Pancreas (tissue), 10 donors: ENCODE measurements at regions not wholly inside any gene's neighbourhood (a gene's known extent, or its start where the extent isn't known, plus 50 kb on each side); places are given as distances from the start of the nearest gene placed in this dataset.

Experiments
- ATAC-seq, 4 donors: fragments of 200-7000 bp; cut with Tn5 transposase; one replicate each; pipeline versions ENCODE4 v1.8.0 to v1.9.1; 2020; ENCODE audit warnings: mild to moderate bottlenecking in 4 of 4, moderate library complexity in 4 of 4
- DNase-seq, 6 donors: peaks; one replicate each; pipeline ENCODE4 v3.0.0-alpha.2; 2020
- FAIRE-seq: peaks from 2 replicates; lab custom pipeline; 2012; peaks lifted over from hg19 to GRCh38; lab: Jason Lieb, UNC
- H3K27ac ChIP-seq, 4 donors: fragments of 200-600 bp; sonication (generic); 1 replicate in 3 of 4; 2 replicates in 1 of 4; pipeline versions ENCODE4 v1.5.0 to v1.8.0; 2020
- H3K27me3 ChIP-seq, 4 donors: fragments of 200-600 bp; one replicate each; pipeline ENCODE4 v1.8.0; 2021
- H3K36me3 ChIP-seq, 3 donors: fragments of 200-600 bp; sonication (generic) in 1 of 3; one replicate each; pipeline versions ENCODE4 v1.5.0 to v1.8.0; 2020 to 2021
- H3K4me1 ChIP-seq, 3 donors: fragments of 200-600 bp; one replicate each; pipeline ENCODE4 v1.8.0; 2021
- H3K4me3 ChIP-seq, 4 donors: fragments of 200-600 bp; sonication (generic) in 2 of 4; one replicate each; pipeline versions ENCODE4 v1.5.0 to v1.8.0; 2020 to 2021
- H3K9me3 ChIP-seq, 4 donors: fragments of 200-600 bp; one replicate each; pipeline ENCODE4 v1.8.0; 2021
- WGBS, 2 donors: extraction: QIAGEN DNeasy Blood & Tissue Kit; methylation state at CpG; one replicate each; pipeline ENCODE4 v1.1.7; 2013; 5-methylcytosine and 5-hydroxymethylcytosine counted together
- intact Hi-C, 3 donors: fragments of 100-400 bp; cut with DNase I; formaldehyde crosslinking; loops; one replicate each; pipeline versions ENCODE4 v1.11.1 to v1.14.2; 2022
- TF ChIP-seq, protein P1 (sequence below), 4 donors: fragments of 200-600 bp; sonication (generic) in 3 of 4; IDR thresholded peaks; one replicate each; pipeline versions ENCODE4 v1.5.0 to v1.8.0; 2021; ENCODE audit warnings: antibody characterized with exemption in 4 of 4
- donor health status: healthy with polysubstance abuse.
- donor health status: DM: no; HTN: no; CAD: no; lungs with moderate emphysema.
- donor health status: DM: no; HTN: no; CAD: no.
- donor health status: control.
- donor health status: control.
- donor health status: Bipolar disorder and iron deficiency.
- donor health status: DM: yes; HTN: yes; CAD: no.
- donor health status: DM: no; HTN: no; CAD: no.
- donor health status: DM: no; HTN: no; CAD: no.
- donor health status: DM: yes; HTN: yes; CAD: no.

DNA sequence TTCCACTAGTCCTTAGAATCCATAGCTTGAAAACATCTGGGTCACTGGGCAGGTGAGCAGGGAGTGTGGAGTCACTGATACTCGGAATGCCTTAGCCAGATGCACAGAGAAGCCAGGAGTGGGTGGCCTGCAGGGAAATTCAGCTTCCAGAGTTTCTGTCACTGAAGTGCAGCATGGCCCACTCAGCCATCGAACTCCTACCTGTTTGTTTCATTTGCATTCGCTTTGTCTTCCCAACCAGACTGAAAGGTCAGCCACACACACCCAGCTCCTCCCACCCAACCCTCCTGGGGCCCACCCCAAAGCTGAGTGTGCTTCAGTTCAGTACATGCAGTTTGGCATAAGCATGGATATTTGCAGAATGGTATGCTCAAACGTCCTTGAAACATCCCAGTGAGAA lies 124.5 kb upstream of the ATP10A start:
- Histone ChIP-seq H3K27ac (no peak overlapping the region), H3K9me3 (no peaks in the 10 kb centered on the region), H3K27me3 (no peaks in the 10 kb centered on the region), H3K36me3 (no peaks in the 10 kb centered on the region), H3K4me1 (no peaks in the 10 kb centered on the region), H3K4me3 (no peak overlapping the region)
- intact Hi-C loops, result no loop called here
- TF ChIP-seq, protein P1, sequence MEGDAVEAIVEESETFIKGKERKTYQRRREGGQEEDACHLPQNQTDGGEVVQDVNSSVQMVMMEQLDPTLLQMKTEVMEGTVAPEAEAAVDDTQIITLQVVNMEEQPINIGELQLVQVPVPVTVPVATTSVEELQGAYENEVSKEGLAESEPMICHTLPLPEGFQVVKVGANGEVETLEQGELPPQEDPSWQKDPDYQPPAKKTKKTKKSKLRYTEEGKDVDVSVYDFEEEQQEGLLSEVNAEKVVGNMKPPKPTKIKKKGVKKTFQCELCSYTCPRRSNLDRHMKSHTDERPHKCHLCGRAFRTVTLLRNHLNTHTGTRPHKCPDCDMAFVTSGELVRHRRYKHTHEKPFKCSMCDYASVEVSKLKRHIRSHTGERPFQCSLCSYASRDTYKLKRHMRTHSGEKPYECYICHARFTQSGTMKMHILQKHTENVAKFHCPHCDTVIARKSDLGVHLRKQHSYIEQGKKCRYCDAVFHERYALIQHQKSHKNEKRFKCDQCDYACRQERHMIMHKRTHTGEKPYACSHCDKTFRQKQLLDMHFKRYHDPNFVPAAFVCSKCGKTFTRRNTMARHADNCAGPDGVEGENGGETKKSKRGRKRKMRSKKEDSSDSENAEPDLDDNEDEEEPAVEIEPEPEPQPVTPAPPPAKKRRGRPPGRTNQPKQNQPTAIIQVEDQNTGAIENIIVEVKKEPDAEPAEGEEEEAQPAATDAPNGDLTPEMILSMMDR (IDR thresholded peaks at IDR 0.05), result no peak
- WGBS, 2 donors, result 32 to 41% methylated on average over 4 of the region's 4 CpGs
- ATAC-seq (no peak), DNase-seq (no peak), FAIRE-seq (no peak)

DNA sequence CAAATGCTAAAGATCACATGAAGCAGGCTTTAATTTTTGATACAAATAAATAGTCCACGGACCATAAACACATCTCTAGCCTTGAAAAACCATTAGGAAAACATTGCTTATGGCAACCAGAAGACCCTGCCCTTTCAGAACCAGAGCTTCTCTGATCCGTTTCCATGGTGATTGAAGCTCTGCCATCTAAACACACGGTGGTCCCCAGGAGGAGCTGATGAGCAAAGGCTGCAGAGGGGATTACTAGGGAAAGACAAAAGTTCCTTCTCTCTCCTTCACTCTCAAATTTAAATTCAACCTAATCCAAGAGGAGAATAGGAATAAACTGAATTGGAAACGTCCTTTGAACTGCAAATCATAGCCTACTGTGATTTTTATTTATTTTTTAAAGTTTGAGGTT lies 122.0 kb upstream of the ATP10A start:
- Histone ChIP-seq H3K4me3 (no peak overlapping the region), H3K4me1 (no peaks in the 10 kb centered on the region), H3K27ac (no peak overlapping the region), H3K27me3 (no peaks in the 10 kb centered on the region), H3K9me3 (no peaks in the 10 kb centered on the region), H3K36me3 (no peaks in the 10 kb centered on the region)
- DNase-seq, result no peak
- TF ChIP-seq, protein P1 (IDR thresholded peaks at IDR 0.05), result no peak
- ATAC-seq, result no peak
- WGBS, 2 donors, result 12 to 15% methylated on average over 4 of the region's 4 CpGs
- intact Hi-C loops, result no loop called here
- no peak for FAIRE-seq

DNA sequence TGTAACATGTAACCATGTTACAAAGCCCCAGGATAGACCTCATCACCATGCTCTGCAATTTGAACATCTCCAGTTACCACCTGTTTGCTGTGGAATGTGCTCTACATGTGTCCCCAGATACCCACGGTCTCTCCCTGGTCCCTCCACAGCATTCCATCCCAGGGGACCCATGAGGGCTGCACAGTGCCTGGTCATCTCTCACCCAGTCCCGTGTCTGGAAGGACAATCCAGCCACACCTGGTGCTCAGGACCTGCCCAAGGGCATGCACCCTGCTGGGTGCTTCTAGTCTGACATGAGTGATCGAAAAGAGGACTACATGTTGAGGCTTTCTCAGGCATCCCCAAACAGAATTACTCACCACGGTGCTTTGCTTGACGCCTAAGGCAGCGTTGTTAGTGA lies 119.6 kb upstream of the ATP10A start:
- DNase-seq, result no peak
- TF ChIP-seq, protein P1 (IDR thresholded peaks at IDR 0.05), result no peak
- H3K27me3 ChIP-seq, result no peaks in the 10 kb centered on the region
- H3K4me3 ChIP-seq, result no peak overlapping the region
- FAIRE-seq, result no peak
- ATAC-seq, result no peak
- no peaks in the 10 kb centered on the region for H3K4me1 ChIP-seq
- intact Hi-C loops, result no loop called here
- no peak overlapping the region for H3K27ac ChIP-seq
- no peaks in the 10 kb centered on the region for H3K36me3 ChIP-seq
- no peaks in the 10 kb centered on the region for H3K9me3 ChIP-seq
- 50 to 55% methylated on average over 6 of the region's 6 CpGs for WGBS, 2 donors

DNA sequence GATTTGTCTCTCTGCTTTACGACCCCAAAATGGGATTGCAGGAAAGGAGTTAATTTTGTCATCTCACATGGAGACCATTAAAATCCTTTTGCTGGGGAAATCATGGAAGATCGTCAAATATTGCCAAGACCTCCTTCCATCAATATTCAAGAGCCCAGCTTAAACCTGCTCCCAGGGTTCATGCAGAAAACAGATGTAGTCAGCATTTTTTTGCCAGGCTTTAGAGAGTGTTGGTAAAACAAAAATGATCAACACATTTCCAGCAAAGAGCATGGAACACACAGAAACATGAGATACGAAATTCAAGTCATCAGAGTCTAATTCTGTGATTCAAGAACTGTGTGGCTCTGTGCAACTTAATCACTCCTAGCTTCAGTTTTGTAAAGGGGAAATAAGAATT lies 118.0 kb upstream of the ATP10A start:
- Histone ChIP-seq H3K4me1 (no peaks in the 10 kb centered on the region), H3K27ac (no peak overlapping the region), H3K9me3 (no peaks in the 10 kb centered on the region), H3K4me3 (no peak overlapping the region), H3K27me3 (no peaks in the 10 kb centered on the region), H3K36me3 (no peaks in the 10 kb centered on the region)
- TF ChIP-seq, protein P1 (IDR thresholded peaks at IDR 0.05), result no peak
- WGBS, 2 donors, result 47 to 55% methylated on average over 3 of the region's 3 CpGs
- intact Hi-C loops, result no loop called here
- FAIRE-seq (no peak), DNase-seq (no peak), ATAC-seq (no peak)

DNA sequence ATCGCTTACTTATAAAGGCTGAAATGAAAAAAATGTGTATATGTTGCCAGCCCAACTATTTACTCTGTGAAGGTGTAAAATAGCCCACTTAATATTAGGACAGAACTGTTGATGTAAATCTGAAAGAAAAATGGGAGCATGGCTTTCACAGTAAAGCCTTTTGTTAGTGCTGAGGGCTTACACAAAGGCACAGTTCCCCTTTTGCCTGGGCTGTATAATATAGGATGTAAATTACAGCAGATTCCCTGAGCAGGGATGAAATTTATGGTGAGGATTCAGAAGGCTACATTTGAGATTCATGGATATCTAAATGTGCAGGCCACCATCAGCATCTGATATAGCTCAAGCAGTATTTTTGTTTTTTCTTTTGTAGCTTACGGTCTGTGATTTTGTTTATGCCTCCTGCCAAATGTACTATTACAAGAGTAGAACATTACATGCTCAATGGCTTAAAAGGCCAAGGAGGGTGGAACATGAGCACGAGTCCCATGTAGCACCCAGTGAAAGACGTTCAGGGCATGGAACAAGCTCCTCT lies 109.1 kb upstream of the ATP10A start:
- Histone ChIP-seq H3K27ac (no peak overlapping the region), H3K4me1 (no peaks in the 10 kb centered on the region), H3K9me3 (no peaks in the 10 kb centered on the region), H3K4me3 (no peak overlapping the region), H3K27me3 (no peaks in the 10 kb centered on the region), H3K36me3 (no peaks in the 10 kb centered on the region)
- TF ChIP-seq, protein P1 (IDR thresholded peaks at IDR 0.05), result no peak
- intact Hi-C loops, result no loop called here
- no peak for ATAC-seq
- 50 to 61% methylated on average over 4 of the region's 4 CpGs for WGBS, 2 donors
- DNase-seq, result no peak
- no peak for FAIRE-seq
